ENCODE measurements at regions not wholly inside any gene's neighbourhood (a gene's known extent, or its start where the extent isn't known, plus 50 kb on each side); places are given as distances from the start of the nearest gene placed in this dataset.

DNA sequence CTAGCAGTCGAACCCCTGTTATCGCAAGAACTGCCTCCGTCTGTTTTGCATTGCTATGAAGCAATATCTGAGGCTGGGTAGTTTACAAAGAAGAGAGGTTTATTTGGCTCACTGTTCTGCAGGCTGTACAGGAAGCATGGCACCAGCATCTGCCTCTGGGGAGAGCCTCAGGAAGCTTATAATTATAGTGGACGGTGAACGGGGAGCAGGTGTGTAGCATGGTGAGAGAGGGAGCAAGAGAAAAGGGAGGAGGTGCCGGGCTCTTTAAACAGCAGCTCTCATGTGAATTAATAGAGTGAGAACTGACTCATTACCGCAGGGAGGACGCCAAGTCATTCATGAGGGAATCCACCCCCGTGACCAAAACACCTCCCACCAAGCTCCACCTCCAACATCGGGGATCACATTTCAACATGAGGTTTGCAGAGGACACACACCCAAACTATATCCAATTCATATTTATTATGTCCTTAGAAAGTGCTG, 172.6 kb upstream of the KCNG1 start:
- TF ChIP-seq POLR2A (IDR thresholded peaks at IDR 0.05) = no peak
- TF ChIP-seq, protein P1, sequence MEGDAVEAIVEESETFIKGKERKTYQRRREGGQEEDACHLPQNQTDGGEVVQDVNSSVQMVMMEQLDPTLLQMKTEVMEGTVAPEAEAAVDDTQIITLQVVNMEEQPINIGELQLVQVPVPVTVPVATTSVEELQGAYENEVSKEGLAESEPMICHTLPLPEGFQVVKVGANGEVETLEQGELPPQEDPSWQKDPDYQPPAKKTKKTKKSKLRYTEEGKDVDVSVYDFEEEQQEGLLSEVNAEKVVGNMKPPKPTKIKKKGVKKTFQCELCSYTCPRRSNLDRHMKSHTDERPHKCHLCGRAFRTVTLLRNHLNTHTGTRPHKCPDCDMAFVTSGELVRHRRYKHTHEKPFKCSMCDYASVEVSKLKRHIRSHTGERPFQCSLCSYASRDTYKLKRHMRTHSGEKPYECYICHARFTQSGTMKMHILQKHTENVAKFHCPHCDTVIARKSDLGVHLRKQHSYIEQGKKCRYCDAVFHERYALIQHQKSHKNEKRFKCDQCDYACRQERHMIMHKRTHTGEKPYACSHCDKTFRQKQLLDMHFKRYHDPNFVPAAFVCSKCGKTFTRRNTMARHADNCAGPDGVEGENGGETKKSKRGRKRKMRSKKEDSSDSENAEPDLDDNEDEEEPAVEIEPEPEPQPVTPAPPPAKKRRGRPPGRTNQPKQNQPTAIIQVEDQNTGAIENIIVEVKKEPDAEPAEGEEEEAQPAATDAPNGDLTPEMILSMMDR (IDR thresholded peaks at IDR 0.05) = no peak
